Lower lobe of right lung (tissue), 2 donors: ENCODE measurements at regions not wholly inside any gene's neighbourhood (a gene's known extent, or its start where the extent isn't known, plus 50 kb on each side); places are given as distances from the start of the nearest gene placed in this dataset.

Experiments
- ATAC-seq, 2 donors: fragments of 200-7000 bp; cut with Tn5 transposase; one replicate each; pipeline ENCODE4 v1.9.1; 2020 to 2022; ENCODE audit warnings: mild to moderate bottlenecking in 2 of 2, moderate library complexity in 2 of 2
- DNase-seq: peaks from one replicate; pipeline ENCODE4 v3.0.0-alpha.2; 2020
- H3K27ac ChIP-seq: fragments of 200-600 bp; one replicate; pipeline ENCODE4 v1.8.0; 2022
- H3K27me3 ChIP-seq: fragments of 200-600 bp; one replicate; pipeline ENCODE4 v1.8.0; 2022; ENCODE audit warnings: low read depth
- H3K36me3 ChIP-seq: fragments of 200-600 bp; one replicate; pipeline ENCODE4 v1.8.0; 2022; ENCODE audit warnings: mild to moderate bottlenecking
- H3K4me1 ChIP-seq: fragments of 200-600 bp; one replicate; pipeline ENCODE4 v1.8.0; 2022
- H3K4me3 ChIP-seq: fragments of 200-600 bp; one replicate; pipeline ENCODE4 v1.8.0; 2022; ENCODE audit warnings: mild to moderate bottlenecking
- H3K9me3 ChIP-seq: fragments of 200-600 bp; one replicate; pipeline ENCODE4 v1.8.0; 2022
- intact Hi-C: fragments of 100-400 bp; cut with DNase I; formaldehyde crosslinking; loops from one replicate; pipeline ENCODE4 v1.11.0; 2022
- TF ChIP-seq, protein P1 (sequence below): fragments of 200-600 bp; IDR thresholded peaks from one replicate; pipeline ENCODE4 v1.8.0; 2022; ENCODE audit warnings: antibody characterized with exemption, mild to moderate bottlenecking
- donor health status: DM: no; HTN: yes; CAD: no; lungs with severe emphysema.

GRCh38 chr5:117954331-117954730 lies 1034.0 kb downstream of the DTWD2 start:
- DNase-seq (no peak), ATAC-seq (no peak)
- Histone ChIP-seq H3K36me3 (no peaks in the 10 kb centered on the region), H3K27me3 (no peaks in the 10 kb centered on the region), H3K9me3 (no peaks in the 10 kb centered on the region), H3K27ac (no peak overlapping the region), H3K4me3 (no peak overlapping the region), H3K4me1 (no peaks in the 10 kb centered on the region)
- TF ChIP-seq, protein P1, sequence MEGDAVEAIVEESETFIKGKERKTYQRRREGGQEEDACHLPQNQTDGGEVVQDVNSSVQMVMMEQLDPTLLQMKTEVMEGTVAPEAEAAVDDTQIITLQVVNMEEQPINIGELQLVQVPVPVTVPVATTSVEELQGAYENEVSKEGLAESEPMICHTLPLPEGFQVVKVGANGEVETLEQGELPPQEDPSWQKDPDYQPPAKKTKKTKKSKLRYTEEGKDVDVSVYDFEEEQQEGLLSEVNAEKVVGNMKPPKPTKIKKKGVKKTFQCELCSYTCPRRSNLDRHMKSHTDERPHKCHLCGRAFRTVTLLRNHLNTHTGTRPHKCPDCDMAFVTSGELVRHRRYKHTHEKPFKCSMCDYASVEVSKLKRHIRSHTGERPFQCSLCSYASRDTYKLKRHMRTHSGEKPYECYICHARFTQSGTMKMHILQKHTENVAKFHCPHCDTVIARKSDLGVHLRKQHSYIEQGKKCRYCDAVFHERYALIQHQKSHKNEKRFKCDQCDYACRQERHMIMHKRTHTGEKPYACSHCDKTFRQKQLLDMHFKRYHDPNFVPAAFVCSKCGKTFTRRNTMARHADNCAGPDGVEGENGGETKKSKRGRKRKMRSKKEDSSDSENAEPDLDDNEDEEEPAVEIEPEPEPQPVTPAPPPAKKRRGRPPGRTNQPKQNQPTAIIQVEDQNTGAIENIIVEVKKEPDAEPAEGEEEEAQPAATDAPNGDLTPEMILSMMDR, result no peak
- intact Hi-C loops, result no loop called here

DNA sequence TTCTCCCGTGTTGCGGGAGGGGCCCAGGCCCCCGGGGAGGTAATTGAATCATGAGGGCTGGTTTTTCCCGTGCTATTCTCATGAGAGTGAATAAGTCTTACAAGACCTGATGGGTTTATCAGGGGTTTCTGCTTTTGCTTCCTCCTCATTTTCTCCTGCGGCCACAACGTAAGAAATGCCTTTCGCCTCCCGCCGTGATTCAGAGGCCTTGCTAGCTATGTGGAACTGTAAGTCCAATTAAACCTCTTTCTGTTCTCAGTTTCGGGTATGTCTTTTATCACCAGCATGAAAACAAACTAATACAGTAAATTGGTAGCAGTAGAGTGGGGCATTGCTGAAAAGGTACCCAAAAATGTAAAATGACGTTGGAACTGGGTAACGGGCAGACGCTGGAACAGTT lies 1035.1 kb downstream of the DTWD2 start:
- Histone ChIP-seq H3K27me3 (no peaks in the 10 kb centered on the region), H3K27ac (no peak overlapping the region), H3K36me3 (no peaks in the 10 kb centered on the region), H3K4me3 (no peak overlapping the region), H3K4me1 (no peaks in the 10 kb centered on the region), H3K9me3 (no peaks in the 10 kb centered on the region)
- intact Hi-C loops, result no loop called here
- TF ChIP-seq, protein P1, result no peak
- DNase-seq (no peak), ATAC-seq (no peak)

GRCh38 chr5:117947836-117948235 lies 1040.5 kb downstream of the DTWD2 start:
- H3K36me3 ChIP-seq, result no peaks in the 10 kb centered on the region
- H3K4me3 ChIP-seq, result no peak overlapping the region
- H3K4me1 ChIP-seq, result no peaks in the 10 kb centered on the region
- ATAC-seq (no peak), DNase-seq (no peak)
- no peak overlapping the region for H3K27ac ChIP-seq
- TF ChIP-seq, protein P1, result no peak
- intact Hi-C loops, result no loop called here
- H3K9me3 ChIP-seq, result no peaks in the 10 kb centered on the region
- no peaks in the 10 kb centered on the region for H3K27me3 ChIP-seq

- H3K4me3 ChIP-seq, result no peak overlapping the region
- intact Hi-C loops, result no loop called here
- no peak for DNase-seq
- H3K36me3 ChIP-seq, result no peaks in the 10 kb centered on the region
- H3K9me3 ChIP-seq, result no peaks in the 10 kb centered on the region
- H3K4me1 ChIP-seq, result no peaks in the 10 kb centered on the region
- TF ChIP-seq, protein P1, result no peak
- no peak for ATAC-seq
- no peaks in the 10 kb centered on the region for H3K27me3 ChIP-seq
- H3K27ac ChIP-seq, result no peak overlapping the region
These were observed 1041.2 kb downstream of the DTWD2 start for GRCh38 chr5:117947121-117947520.

GRCh38 chr5:117945258-117945657 lies 1043.1 kb downstream of the DTWD2 start:
- intact Hi-C loops, result no loop called here
- no peak overlapping the region for H3K4me3 ChIP-seq
- H3K27ac ChIP-seq, result no peak overlapping the region
- ATAC-seq, result no peak
- TF ChIP-seq, protein P1, result no peak
- H3K4me1 ChIP-seq, result no peaks in the 10 kb centered on the region
- H3K27me3 ChIP-seq, result no peaks in the 10 kb centered on the region
- peaks cover 9% of the 10 kb centered on the region for H3K9me3 ChIP-seq
- no peak for DNase-seq
- H3K36me3 ChIP-seq, result no peaks in the 10 kb centered on the region

GRCh38 chr5:117943541-117943940 lies 1044.8 kb downstream of the DTWD2 start:
- H3K27ac ChIP-seq, result no peak overlapping the region
- DNase-seq, result no peak
- no peak overlapping the region for H3K4me3 ChIP-seq
- intact Hi-C loops, result no loop called here
- TF ChIP-seq, protein P1, result no peak
- no peaks in the 10 kb centered on the region for H3K36me3 ChIP-seq
- ATAC-seq, result no peak
- peaks cover 9% of the 10 kb centered on the region for H3K9me3 ChIP-seq
- H3K27me3 ChIP-seq, result no peaks in the 10 kb centered on the region
- H3K4me1 ChIP-seq, result no peaks in the 10 kb centered on the region
